ENCODE measurements at regions not wholly inside any gene's neighbourhood (a gene's known extent, or its start where the extent isn't known, plus 50 kb on each side); places are given as distances from the start of the nearest gene placed in this dataset.

DNA sequence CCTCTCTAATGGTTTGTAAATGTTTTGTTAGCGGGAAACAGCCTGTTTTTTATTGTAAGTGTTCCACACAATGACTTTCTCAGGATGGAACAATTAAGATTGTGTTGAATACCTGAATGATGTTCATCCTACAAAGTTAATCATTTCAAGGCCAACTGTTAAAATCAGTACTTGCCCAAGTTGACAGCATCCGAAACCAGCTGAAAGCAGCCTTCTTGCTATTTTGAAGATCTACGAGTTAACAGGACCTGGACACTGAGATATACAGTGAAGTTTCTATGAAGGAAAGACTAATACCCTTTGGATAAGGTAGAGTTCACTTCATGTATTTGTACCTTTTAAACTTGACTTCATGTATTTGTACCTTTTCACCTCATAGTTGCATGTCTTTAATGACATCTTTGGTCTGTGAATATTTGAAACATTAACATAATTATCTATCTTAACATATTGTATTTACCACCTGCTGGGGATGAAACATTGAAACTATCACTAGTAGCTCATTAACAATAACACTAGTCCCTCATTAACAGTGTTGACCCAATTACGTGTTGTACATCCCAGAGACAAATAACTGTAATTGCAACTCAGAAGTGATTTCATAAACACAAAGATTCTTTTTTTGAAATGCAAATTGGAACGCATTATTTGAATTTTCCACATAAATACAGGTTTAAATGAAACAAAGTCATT lies 556.0 kb upstream of the MEX3C start:
- TF ChIP-seq, protein P1, sequence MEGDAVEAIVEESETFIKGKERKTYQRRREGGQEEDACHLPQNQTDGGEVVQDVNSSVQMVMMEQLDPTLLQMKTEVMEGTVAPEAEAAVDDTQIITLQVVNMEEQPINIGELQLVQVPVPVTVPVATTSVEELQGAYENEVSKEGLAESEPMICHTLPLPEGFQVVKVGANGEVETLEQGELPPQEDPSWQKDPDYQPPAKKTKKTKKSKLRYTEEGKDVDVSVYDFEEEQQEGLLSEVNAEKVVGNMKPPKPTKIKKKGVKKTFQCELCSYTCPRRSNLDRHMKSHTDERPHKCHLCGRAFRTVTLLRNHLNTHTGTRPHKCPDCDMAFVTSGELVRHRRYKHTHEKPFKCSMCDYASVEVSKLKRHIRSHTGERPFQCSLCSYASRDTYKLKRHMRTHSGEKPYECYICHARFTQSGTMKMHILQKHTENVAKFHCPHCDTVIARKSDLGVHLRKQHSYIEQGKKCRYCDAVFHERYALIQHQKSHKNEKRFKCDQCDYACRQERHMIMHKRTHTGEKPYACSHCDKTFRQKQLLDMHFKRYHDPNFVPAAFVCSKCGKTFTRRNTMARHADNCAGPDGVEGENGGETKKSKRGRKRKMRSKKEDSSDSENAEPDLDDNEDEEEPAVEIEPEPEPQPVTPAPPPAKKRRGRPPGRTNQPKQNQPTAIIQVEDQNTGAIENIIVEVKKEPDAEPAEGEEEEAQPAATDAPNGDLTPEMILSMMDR (IDR thresholded peaks at IDR 0.05): no peak
- TF ChIP-seq ZFX (IDR thresholded peaks at IDR 0.05; ENCODE audit: borderline replicate concordance): no peak

Data from 22Rv1 (cell line).